SK-N-SH (cell line): ENCODE measurements at regions not wholly inside any gene's neighbourhood (a gene's known extent, or its start where the extent isn't known, plus 50 kb on each side); places are given as distances from the start of the nearest gene placed in this dataset.
A peak's percentile ranks its signal among the peaks of the same experiment; 100 is the strongest.

ENCODE experiments used
- CTCF ChIA-PET: fragments of 300-600, 350-600 bp; formaldehyde crosslinking; extraction: SDS; loops from one replicate; lab custom pipeline; 2021; lab: Yijun Ruan, JAX
- POLR2A ChIA-PET: fragments of 350-600 bp; sonication (Branson Sonifier 250); formaldehyde crosslinking; extraction: SDS; loops from one replicate; lab custom pipeline; 2020; ENCODE audit warnings: antibody characterized with exemption, inconsistent platforms; lab: Yijun Ruan, JAX
- DNase-seq: peaks from one replicate; pipeline ENCODE4 v3.0.0; 2012
- H2AFZ ChIP-seq: fragments of 200-600 bp; sonication (generic); 2 replicates; pipeline ENCODE4 v1.8.1; 2016; ENCODE audit warnings: antibody characterized with exemption, mild to moderate bottlenecking, low read depth
- H3F3A ChIP-seq: fragments of 200-600 bp; sonication (generic); replicated peaks from 2 replicates; pipeline ENCODE3; 2016; ENCODE audit warnings: antibody characterized with exemption, mild to moderate bottlenecking; ENCODE audit not compliant: insufficient read depth
- H3K27ac ChIP-seq, 2 experiments: fragments of 200-500 bp in 1 of 2; fragments of 200-600 bp in 1 of 2; sonication (Bioruptor generic) in 1 of 2; sonication (generic), shearing (Covaris generic) in 1 of 2; 2 replicates each; pipeline versions ENCODE4 v1.5.1 to v1.6.1; 2014 to 2016; ENCODE audit warnings: low read depth in 2 of 2, inconsistent platforms in 1 of 2, low read length in 1 of 2, mild to moderate bottlenecking in 1 of 2, mixed read lengths in 1 of 2
- H3K27me3 ChIP-seq: fragments of 200-600 bp; sonication (generic), shearing (Covaris generic); 2 replicates; pipeline ENCODE4 v1.6.1; 2016; ENCODE audit warnings: mixed run types; ENCODE audit not compliant: insufficient read depth
- H3K36me3 ChIP-seq, 2 experiments: fragments of 200-500 bp in 1 of 2; fragments of 200-600 bp in 1 of 2; sonication (Bioruptor generic) in 1 of 2; sonication (generic) in 1 of 2; replicated peaks in 1 of 2; 2 replicates each; pipeline versions ENCODE3 to v1.5.1; 2014 to 2016; ENCODE audit warnings: low read length in 1 of 2, mild to moderate bottlenecking in 1 of 2; ENCODE audit not compliant: insufficient read depth in 2 of 2, control insufficient read depth in 1 of 2
- H3K4me1 ChIP-seq, 2 experiments: fragments of 200-500 bp in 1 of 2; fragments of 200-600 bp in 1 of 2; sonication (Bioruptor generic) in 1 of 2; sonication (generic), shearing (Covaris generic) in 1 of 2; 2 replicates each; pipeline versions ENCODE4 v1.5.1 to v1.6.1; 2014 to 2016; ENCODE audit warnings: low read depth in 1 of 2, low read length in 1 of 2, mixed run types in 1 of 2; ENCODE audit not compliant: insufficient read depth in 2 of 2, control insufficient read depth in 1 of 2
- H3K4me2 ChIP-seq: fragments of 200-600 bp; sonication (generic), shearing (Covaris generic); 2 replicates; pipeline ENCODE4 v1.6.1; 2017; ENCODE audit warnings: mixed run types
- H3K4me3 ChIP-seq, 2 experiments: fragments of 200-500 bp in 1 of 2; fragments of 200-600 bp in 1 of 2; sonication (Bioruptor generic) in 1 of 2; sonication (generic), shearing (Covaris generic) in 1 of 2; 2 replicates each; pipeline versions ENCODE4 v1.5.1 to v1.8.1; 2014 to 2016; ENCODE audit warnings: low read depth in 2 of 2, inconsistent platforms in 1 of 2, low read length in 1 of 2, mild to moderate bottlenecking in 1 of 2, mixed read lengths in 1 of 2, moderate library complexity in 1 of 2
- H3K79me2 ChIP-seq: fragments of 200-600 bp; sonication (generic); 2 replicates; pipeline ENCODE4 v1.8.1; 2017; ENCODE audit warnings: mild to moderate bottlenecking; ENCODE audit not compliant: insufficient read depth
- H3K9ac ChIP-seq: fragments of 200-600 bp; sonication (generic); 2 replicates; pipeline ENCODE4 v1.6.1; 2017; ENCODE audit warnings: mixed run types
- H3K9me2 ChIP-seq: fragments of 200-600 bp; sonication (generic); 2 replicates; pipeline ENCODE4 v1.6.1; 2017; ENCODE audit warnings: mixed run types
- H3K9me3 ChIP-seq: fragments of 200-600 bp; sonication (generic); 2 replicates; pipeline ENCODE4 v1.6.1; 2017; ENCODE audit warnings: mixed run types, mild to moderate bottlenecking, moderate library complexity
- H4K20me1 ChIP-seq: fragments of 200-600 bp; sonication (generic); 2 replicates; pipeline ENCODE4 v1.6.1; 2017; ENCODE audit warnings: mild to moderate bottlenecking, mixed run types; ENCODE audit not compliant: insufficient read depth
- EZH2phosphoT487 ChIP-seq: fragments of 200-600 bp; sonication (generic); IDR thresholded peaks from 2 replicates; pipeline ENCODE4 v1.6.1; 2017; ENCODE audit warnings: low read depth, mixed run types, mild to moderate bottlenecking, antibody characterized with exemption, moderate library complexity, borderline replicate concordance
- GATA2 ChIP-seq: sonication (generic); formaldehyde crosslinking; IDR thresholded peaks from 2 replicates; pipeline ENCODE4 v1.5.0; 2020; ENCODE audit warnings: mild to moderate bottlenecking, missing genetic modification reagents
- JUND ChIP-seq: IDR thresholded peaks from 2 replicates; pipeline ENCODE4 v1.4.0; 2012
- MEF2A ChIP-seq: IDR thresholded peaks from 2 replicates; pipeline ENCODE4 v1.4.0; 2012; ENCODE audit warnings: low read depth, borderline replicate concordance
- POLR2AphosphoS5 ChIP-seq: IDR thresholded peaks from 2 replicates; pipeline ENCODE4 v1.6.1; 2012; ENCODE audit warnings: low read depth, low read length
- RAD21 ChIP-seq: IDR thresholded peaks from 2 replicates; pipeline ENCODE4 v1.6.1; 2012; ENCODE audit warnings: mild to moderate bottlenecking, low read length
- RFX5 ChIP-seq: IDR thresholded peaks from 2 replicates; pipeline ENCODE4 v1.6.1; 2012; ENCODE audit warnings: mild to moderate bottlenecking, improper control_type of control experiment, low read length
- TAF1 ChIP-seq: IDR thresholded peaks from 2 replicates; pipeline ENCODE4 v1.6.1; 2012; ENCODE audit warnings: low read depth, mild to moderate bottlenecking, low read length, moderate library complexity, borderline replicate concordance
- TCF12 ChIP-seq: IDR thresholded peaks from 2 replicates; pipeline ENCODE4 v1.4.0; 2012
- YY1 ChIP-seq: IDR thresholded peaks from 2 replicates; pipeline ENCODE4 v1.4.0; 2012; ENCODE audit warnings: low read depth, mild to moderate bottlenecking
- WGBS: methylation state at CpG from one replicate; pipeline ENCODE4 v1.1.6; 2017; ENCODE audit warnings: low lambda C conversion rate; 5-methylcytosine and 5-hydroxymethylcytosine counted together
- TF ChIP-seq, protein P1 (sequence below): fragments of 150-350 bp; IDR thresholded peaks from 2 replicates; pipeline ENCODE4 v1.6.1; 2016; ENCODE audit warnings: mild to moderate bottlenecking, low read depth, low read length
- TF ChIP-seq, protein P2 (sequence below): IDR thresholded peaks from 2 replicates; pipeline ENCODE4; 2012
- TF ChIP-seq, protein P3 (sequence below): IDR thresholded peaks from 2 replicates; pipeline ENCODE4 v1.6.1; 2012; ENCODE audit warnings: mild to moderate bottlenecking, low read depth, low read length, moderate library complexity
- TF ChIP-seq, protein P4 (sequence below): fragments of 150-350 bp; IDR thresholded peaks from 2 replicates; pipeline ENCODE4 v1.6.1; 2017; ENCODE audit warnings: antibody characterized with exemption, low read length, low read depth, borderline replicate concordance
- TF ChIP-seq, protein P5 (sequence below): IDR thresholded peaks from 2 replicates; pipeline ENCODE4 v1.4.0; 2012; ENCODE audit warnings: low read depth, borderline replicate concordance

DNA sequence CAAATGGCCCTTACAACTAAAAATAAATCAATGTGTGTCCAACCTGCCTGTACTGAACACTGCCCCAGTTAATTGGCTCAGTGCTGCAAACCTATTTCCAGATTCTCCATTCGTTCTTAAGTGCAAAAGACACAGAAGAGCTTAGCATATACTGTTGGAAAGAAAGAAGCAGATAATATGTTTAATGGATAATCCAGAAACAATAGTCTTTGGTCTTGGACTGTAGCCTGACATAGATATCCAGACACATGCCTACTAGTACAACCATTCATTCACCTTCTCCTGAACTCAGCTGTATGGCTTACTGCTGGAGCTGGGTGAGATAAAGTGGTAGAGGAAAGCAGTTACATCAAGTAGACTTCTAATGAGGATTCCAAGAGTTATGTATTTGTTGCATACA is 77.0 kb downstream of the LUZP4 start (continued):
- TF ChIP-seq, protein P1, sequence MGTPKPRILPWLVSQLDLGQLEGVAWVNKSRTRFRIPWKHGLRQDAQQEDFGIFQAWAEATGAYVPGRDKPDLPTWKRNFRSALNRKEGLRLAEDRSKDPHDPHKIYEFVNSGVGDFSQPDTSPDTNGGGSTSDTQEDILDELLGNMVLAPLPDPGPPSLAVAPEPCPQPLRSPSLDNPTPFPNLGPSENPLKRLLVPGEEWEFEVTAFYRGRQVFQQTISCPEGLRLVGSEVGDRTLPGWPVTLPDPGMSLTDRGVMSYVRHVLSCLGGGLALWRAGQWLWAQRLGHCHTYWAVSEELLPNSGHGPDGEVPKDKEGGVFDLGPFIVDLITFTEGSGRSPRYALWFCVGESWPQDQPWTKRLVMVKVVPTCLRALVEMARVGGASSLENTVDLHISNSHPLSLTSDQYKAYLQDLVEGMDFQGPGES: no peak
- TF ChIP-seq JUND (no peak), RFX5 (no peak), EZH2phosphoT487 (no peak)

DNA sequence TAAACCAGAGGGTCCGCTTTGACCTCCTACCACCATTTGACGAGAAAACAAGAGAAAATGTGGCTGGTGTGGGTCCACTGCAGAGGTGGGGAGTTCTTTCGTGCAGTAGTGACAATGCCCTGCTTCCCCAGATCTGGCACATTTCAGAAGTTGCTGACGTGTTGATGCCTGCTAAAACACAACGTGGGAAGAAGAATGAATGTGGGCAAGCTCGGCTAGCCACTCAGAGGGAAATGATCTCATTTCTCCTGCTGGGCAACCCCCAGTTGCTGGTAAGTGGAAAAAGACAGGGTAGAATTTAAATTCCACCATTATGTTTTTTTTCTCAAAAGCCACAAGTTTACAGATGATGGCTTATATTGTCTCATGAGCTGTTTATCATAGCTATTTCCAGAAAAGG is 77.9 kb downstream of the LUZP4 start:
- Histone ChIP-seq H3K27me3 (no peaks in the 10 kb centered on the region), H3K4me2 (no peak overlapping the region), H2AFZ (peak overlapping the region; percentile 24; the same call in 1 of the 2 replicates), H3F3A (peaks cover 3% of the 10 kb centered on the region), H3K9me3 (no peaks in the 10 kb centered on the region), H3K9ac (no peak overlapping the region), H3K79me2 (no peaks in the 10 kb centered on the region), H3K36me3 (no peaks in the 10 kb centered on the region), H3K4me3 (no peak overlapping the region), H3K27ac (peak overlapping the region in 1 of 2 experiments; percentile 77; a peak in 3 of 4 replicates), H3K9me2 (no peaks in the 10 kb centered on the region), H4K20me1 (no peaks in the 10 kb centered on the region), H3K4me1 (0 out of 4 replicates have a peak, but pooled peaks cover 0 to 9% of the 10 kb centered on the region in 2 experiments)
- POLR2A ChIA-PET: no interaction called here
- CTCF ChIA-PET: no interaction called here
- WGBS: 41% methylated on average over 6 of the region's 6 CpGs
- TF ChIP-seq, protein P2, sequence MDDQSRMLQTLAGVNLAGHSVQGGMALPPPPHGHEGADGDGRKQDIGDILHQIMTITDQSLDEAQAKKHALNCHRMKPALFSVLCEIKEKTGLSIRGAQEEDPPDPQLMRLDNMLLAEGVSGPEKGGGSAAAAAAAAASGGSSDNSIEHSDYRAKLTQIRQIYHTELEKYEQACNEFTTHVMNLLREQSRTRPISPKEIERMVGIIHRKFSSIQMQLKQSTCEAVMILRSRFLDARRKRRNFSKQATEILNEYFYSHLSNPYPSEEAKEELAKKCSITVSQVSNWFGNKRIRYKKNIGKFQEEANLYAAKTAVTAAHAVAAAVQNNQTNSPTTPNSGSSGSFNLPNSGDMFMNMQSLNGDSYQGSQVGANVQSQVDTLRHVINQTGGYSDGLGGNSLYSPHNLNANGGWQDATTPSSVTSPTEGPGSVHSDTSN: peak; percentile 60
- TF ChIP-seq YY1: no peak
- TF ChIP-seq RFX5: no peak
- TF ChIP-seq, protein P3, sequence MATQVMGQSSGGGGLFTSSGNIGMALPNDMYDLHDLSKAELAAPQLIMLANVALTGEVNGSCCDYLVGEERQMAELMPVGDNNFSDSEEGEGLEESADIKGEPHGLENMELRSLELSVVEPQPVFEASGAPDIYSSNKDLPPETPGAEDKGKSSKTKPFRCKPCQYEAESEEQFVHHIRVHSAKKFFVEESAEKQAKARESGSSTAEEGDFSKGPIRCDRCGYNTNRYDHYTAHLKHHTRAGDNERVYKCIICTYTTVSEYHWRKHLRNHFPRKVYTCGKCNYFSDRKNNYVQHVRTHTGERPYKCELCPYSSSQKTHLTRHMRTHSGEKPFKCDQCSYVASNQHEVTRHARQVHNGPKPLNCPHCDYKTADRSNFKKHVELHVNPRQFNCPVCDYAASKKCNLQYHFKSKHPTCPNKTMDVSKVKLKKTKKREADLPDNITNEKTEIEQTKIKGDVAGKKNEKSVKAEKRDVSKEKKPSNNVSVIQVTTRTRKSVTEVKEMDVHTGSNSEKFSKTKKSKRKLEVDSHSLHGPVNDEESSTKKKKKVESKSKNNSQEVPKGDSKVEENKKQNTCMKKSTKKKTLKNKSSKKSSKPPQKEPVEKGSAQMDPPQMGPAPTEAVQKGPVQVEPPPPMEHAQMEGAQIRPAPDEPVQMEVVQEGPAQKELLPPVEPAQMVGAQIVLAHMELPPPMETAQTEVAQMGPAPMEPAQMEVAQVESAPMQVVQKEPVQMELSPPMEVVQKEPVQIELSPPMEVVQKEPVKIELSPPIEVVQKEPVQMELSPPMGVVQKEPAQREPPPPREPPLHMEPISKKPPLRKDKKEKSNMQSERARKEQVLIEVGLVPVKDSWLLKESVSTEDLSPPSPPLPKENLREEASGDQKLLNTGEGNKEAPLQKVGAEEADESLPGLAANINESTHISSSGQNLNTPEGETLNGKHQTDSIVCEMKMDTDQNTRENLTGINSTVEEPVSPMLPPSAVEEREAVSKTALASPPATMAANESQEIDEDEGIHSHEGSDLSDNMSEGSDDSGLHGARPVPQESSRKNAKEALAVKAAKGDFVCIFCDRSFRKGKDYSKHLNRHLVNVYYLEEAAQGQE: no peak
- no peak for TF ChIP-seq POLR2AphosphoS5
- TF ChIP-seq TAF1: no peak
- no peak for TF ChIP-seq MEF2A
- TF ChIP-seq GATA2: no peak
- TF ChIP-seq, protein P4, sequence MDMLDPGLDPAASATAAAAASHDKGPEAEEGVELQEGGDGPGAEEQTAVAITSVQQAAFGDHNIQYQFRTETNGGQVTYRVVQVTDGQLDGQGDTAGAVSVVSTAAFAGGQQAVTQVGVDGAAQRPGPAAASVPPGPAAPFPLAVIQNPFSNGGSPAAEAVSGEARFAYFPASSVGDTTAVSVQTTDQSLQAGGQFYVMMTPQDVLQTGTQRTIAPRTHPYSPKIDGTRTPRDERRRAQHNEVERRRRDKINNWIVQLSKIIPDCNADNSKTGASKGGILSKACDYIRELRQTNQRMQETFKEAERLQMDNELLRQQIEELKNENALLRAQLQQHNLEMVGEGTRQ: no peak
- TF ChIP-seq, protein P5, sequence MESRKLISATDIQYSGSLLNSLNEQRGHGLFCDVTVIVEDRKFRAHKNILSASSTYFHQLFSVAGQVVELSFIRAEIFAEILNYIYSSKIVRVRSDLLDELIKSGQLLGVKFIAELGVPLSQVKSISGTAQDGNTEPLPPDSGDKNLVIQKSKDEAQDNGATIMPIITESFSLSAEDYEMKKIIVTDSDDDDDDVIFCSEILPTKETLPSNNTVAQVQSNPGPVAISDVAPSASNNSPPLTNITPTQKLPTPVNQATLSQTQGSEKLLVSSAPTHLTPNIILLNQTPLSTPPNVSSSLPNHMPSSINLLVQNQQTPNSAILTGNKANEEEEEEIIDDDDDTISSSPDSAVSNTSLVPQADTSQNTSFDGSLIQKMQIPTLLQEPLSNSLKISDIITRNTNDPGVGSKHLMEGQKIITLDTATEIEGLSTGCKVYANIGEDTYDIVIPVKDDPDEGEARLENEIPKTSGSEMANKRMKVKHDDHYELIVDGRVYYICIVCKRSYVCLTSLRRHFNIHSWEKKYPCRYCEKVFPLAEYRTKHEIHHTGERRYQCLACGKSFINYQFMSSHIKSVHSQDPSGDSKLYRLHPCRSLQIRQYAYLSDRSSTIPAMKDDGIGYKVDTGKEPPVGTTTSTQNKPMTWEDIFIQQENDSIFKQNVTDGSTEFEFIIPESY: no peak
- TF ChIP-seq RAD21: no peak
- peak; percentile 54; the same call in 1 of the 2 replicates for TF ChIP-seq TCF12
- no peak for DNase-seq
